Astrocyte (in vitro differentiated cells and primary cell): ENCODE measurements at regions not wholly inside any gene's neighbourhood (a gene's known extent, or its start where the extent isn't known, plus 50 kb on each side); places are given as distances from the start of the nearest gene placed in this dataset.

Source experiments
- CTCF ChIP-seq: IDR thresholded peaks from 2 replicates; pipeline ENCODE4 v1.5.1; 2011; ENCODE audit warnings: low read depth, mild to moderate bottlenecking, inconsistent platforms, low read length, moderate library complexity; ENCODE audit not compliant: insufficient read depth
- EZH2 ChIP-seq: IDR thresholded peaks from 2 replicates; pipeline ENCODE4 v1.6.1; 2012; ENCODE audit warnings: mild to moderate bottlenecking, low read length, inconsistent platforms; ENCODE audit not compliant: insufficient read depth

DNA sequence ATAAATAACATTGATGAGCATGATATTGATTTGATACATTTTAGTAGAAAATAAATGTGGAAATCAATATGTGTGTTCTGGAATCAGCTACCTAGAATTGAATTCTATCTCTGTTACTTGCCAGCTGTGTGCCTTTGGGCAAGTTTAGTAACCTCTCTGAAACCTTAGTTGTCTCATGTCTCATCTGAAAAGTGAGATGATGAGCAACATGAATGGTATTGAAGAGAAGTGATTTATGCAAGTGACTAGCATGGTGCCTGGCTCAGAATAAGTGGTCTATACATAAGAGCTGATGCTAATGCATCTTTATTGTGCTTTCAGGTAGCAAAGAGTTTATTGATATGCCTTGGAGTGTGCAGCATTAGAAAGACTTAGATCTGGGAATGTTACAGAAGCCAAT is 383.3 kb downstream of the PRDM2 start:
- TF ChIP-seq CTCF (no peak), EZH2 (no peak)
